NCI-H1105 treated with DMSO at 0.1 percent for 48 hours (cell line): ENCODE measurements at regions not wholly inside any gene's neighbourhood (a gene's known extent, or its start where the extent isn't known, plus 50 kb on each side); places are given as distances from the start of the nearest gene placed in this dataset.
"Not testable (repeated sequence)": the region's sequence is repeated elsewhere in the genome, so short reads cannot be mapped to it uniquely, and the experiment has no call there.

Experiments
- DNase-seq: peaks from one replicate; lab custom pipeline; 2025; lab: John Stamatoyannopoulos, UW

- DNase-seq = no peak
These were observed 92.6 kb downstream of the ZNF281 start for GRCh38 chr1:200317236-200317635.

GRCh38 chr1:200316148-200316803 lies 93.6 kb downstream of the ZNF281 start:
- DNase-seq = no peak

- no peak for DNase-seq
These were observed 95.6 kb downstream of the ZNF281 start for GRCh38 chr1:200314085-200314750.

GRCh38 chr1:200311256-200311655 lies 98.6 kb downstream of the ZNF281 start:
- no peak for DNase-seq

- DNase-seq = no peak
These were observed 99.0 kb downstream of the ZNF281 start for GRCh38 chr1:200310824-200311223.

- no peak for DNase-seq
These were observed 102.1 kb downstream of the ZNF281 start for GRCh38 chr1:200307755-200308066.

- peak; percentile 58 for DNase-seq
These were observed 102.7 kb downstream of the ZNF281 start for GRCh38 chr1:200306944-200307754.

GRCh38 chr1:200305806-200306205 lies 104.0 kb downstream of the ZNF281 start:
- no peak for DNase-seq

GRCh38 chr1:200304171-200304570 lies 105.7 kb downstream of the ZNF281 start:
- no peak for DNase-seq

GRCh38 chr1:200302921-200303290 lies 106.9 kb downstream of the ZNF281 start:
- no peak for DNase-seq

- peak; percentile 58 for DNase-seq
These were observed 107.5 kb downstream of the ZNF281 start for GRCh38 chr1:200302192-200302920.

- DNase-seq = no peak
These were observed 108.7 kb downstream of the ZNF281 start for GRCh38 chr1:200301152-200301551.

- DNase-seq = no peak
These were observed 110.3 kb downstream of the ZNF281 start for GRCh38 chr1:200299571-200299970.

GRCh38 chr1:200298242-200298641 lies 111.6 kb downstream of the ZNF281 start:
- no peak for DNase-seq

- no peak for DNase-seq
These were observed 113.7 kb downstream of the ZNF281 start for GRCh38 chr1:200296091-200296661.

- DNase-seq = no peak
These were observed 115.6 kb downstream of the ZNF281 start for GRCh38 chr1:200294241-200294640.

GRCh38 chr1:200292699-200293098 lies 117.1 kb downstream of the ZNF281 start:
- DNase-seq = no peak

- no peak for DNase-seq
These were observed 118.7 kb downstream of the ZNF281 start for GRCh38 chr1:200291106-200291505.

- DNase-seq = no peak
These were observed 119.7 kb downstream of the ZNF281 start for GRCh38 chr1:200290010-200290685.

- no peak for DNase-seq
These were observed 121.6 kb downstream of the ZNF281 start for GRCh38 chr1:200288226-200288625.

- DNase-seq = not testable (repeated sequence)
These were observed 125.6 kb downstream of the ZNF281 start for GRCh38 chr1:200284236-200284635.
